HEK293T (cell line): ENCODE measurements at regions not wholly inside any gene's neighbourhood (a gene's known extent, or its start where the extent isn't known, plus 50 kb on each side); places are given as distances from the start of the nearest gene placed in this dataset.
"Not testable (repeated sequence)": the region's sequence is repeated elsewhere in the genome, so short reads cannot be mapped to it uniquely, and the experiment has no call there.

Experiments
- CTCF ChIA-PET: fragments of 350-600 bp; formaldehyde crosslinking; extraction: SDS; loops from one replicate; lab custom pipeline; 2021; ENCODE audit warnings: antibody characterized with exemption, inconsistent platforms; lab: Yijun Ruan, JAX
- POLR2A ChIA-PET: fragments of 350-600 bp; formaldehyde crosslinking; extraction: SDS; loops from one replicate; lab custom pipeline; 2020; ENCODE audit warnings: antibody characterized with exemption, inconsistent platforms; lab: Yijun Ruan, JAX
- DNase-seq: peaks from one replicate; pipeline ENCODE4 v3.0.0; 2012; ENCODE audit warnings: mixed read lengths; ENCODE audit errors: extremely low spot score
- ARNT ChIP-seq: fragments of 450-650 bp; IDR thresholded peaks from 2 replicates; pipeline ENCODE4 v1.6.1; 2017; ENCODE audit warnings: mild to moderate bottlenecking
- BHLHE40 ChIP-seq: fragments of 450-650 bp; IDR thresholded peaks from 2 replicates; pipeline ENCODE4 v1.6.1; 2016; ENCODE audit warnings: mild to moderate bottlenecking, moderate library complexity, borderline replicate concordance
- CTBP1 ChIP-seq: fragments of 450-650 bp; IDR thresholded peaks from 2 replicates; pipeline ENCODE4 v1.6.1; 2016; ENCODE audit warnings: borderline replicate concordance
- ELF4 ChIP-seq: fragments of 450-650 bp; IDR thresholded peaks from 2 replicates; pipeline ENCODE4 v1.6.1; 2017; ENCODE audit warnings: antibody characterized with exemption
- FOXA1 ChIP-seq: fragments of 450-650 bp; IDR thresholded peaks from 2 replicates; pipeline ENCODE4 v1.6.1; 2016; ENCODE audit warnings: mild to moderate bottlenecking
- FOXK2 ChIP-seq: fragments of 450-650 bp; IDR thresholded peaks from 2 replicates; pipeline ENCODE4 v1.6.1; 2016; ENCODE audit warnings: mild to moderate bottlenecking
- FOXM1 ChIP-seq: fragments of 450-650 bp; IDR thresholded peaks from 2 replicates; pipeline ENCODE4 v1.6.1; 2017; ENCODE audit warnings: mild to moderate bottlenecking, borderline replicate concordance
- HDGF ChIP-seq: fragments of 450-650 bp; IDR thresholded peaks from 2 replicates; pipeline ENCODE4 v1.6.1; 2017; ENCODE audit warnings: antibody characterized with exemption, borderline replicate concordance
- L3MBTL2 ChIP-seq: fragments of 450-650 bp; conservative IDR thresholded peaks from 2 replicates; pipeline ENCODE4 v1.6.1; 2016; ENCODE audit warnings: mild to moderate bottlenecking
- LEF1 ChIP-seq: fragments of 450-650 bp; IDR thresholded peaks from 2 replicates; pipeline ENCODE4 v1.6.1; 2017; ENCODE audit warnings: mild to moderate bottlenecking, borderline replicate concordance
- NFRKB ChIP-seq: fragments of 450-650 bp; IDR thresholded peaks from 2 replicates; pipeline ENCODE4 v1.6.1; 2016; ENCODE audit warnings: mild to moderate bottlenecking, moderate library complexity
- PKNOX1 ChIP-seq: fragments of 450-650 bp; IDR thresholded peaks from 2 replicates; pipeline ENCODE4 v1.6.1; 2016
- SP1 ChIP-seq: fragments of 450-650 bp; IDR thresholded peaks from 2 replicates; pipeline ENCODE4 v1.6.1; 2017
- SUZ12 ChIP-seq: fragments of 450-650 bp; IDR thresholded peaks from 2 replicates; pipeline ENCODE4 v1.6.1; 2016; ENCODE audit warnings: mild to moderate bottlenecking
- TARDBP ChIP-seq: fragments of 450-650 bp; IDR thresholded peaks from 2 replicates; pipeline ENCODE4 v1.6.1; 2016
- ZNF384 ChIP-seq: fragments of 450-650 bp; IDR thresholded peaks from 2 replicates; pipeline ENCODE4 v1.6.1; 2016

GRCh38 chr3:5606884-5607472 is 419.5 kb downstream of the EDEM1 start:
- no peak for TF ChIP-seq L3MBTL2
- no peak for DNase-seq
- ChIA-PET CTCF (no interaction called here), POLR2A (no interaction called here)

GRCh38 chr3:5607581-5607980 is 420.1 kb downstream of the EDEM1 start:
- no peak for DNase-seq
- POLR2A ChIA-PET: no interaction called here
- CTCF ChIA-PET: no interaction called here
- TF ChIP-seq PKNOX1 (no peak), ZNF384 (no peak), HDGF (no peak), TARDBP (no peak), FOXA1 (no peak), LEF1 (no peak)

- POLR2A ChIA-PET, DNase-seq, CTCF ChIA-PET: not testable (repeated sequence)
Observed at GRCh38 chr3:5608971-5609370, 421.5 kb downstream of the EDEM1 start.

- ChIA-PET POLR2A (no interaction called here), CTCF (no interaction called here)
- no peak for DNase-seq
- TF ChIP-seq FOXA1 (no peak), L3MBTL2 (no peak), SUZ12 (no peak)
Observed at GRCh38 chr3:5613599-5613998, 426.1 kb downstream of the EDEM1 start.

- no peak for DNase-seq
- TF ChIP-seq FOXM1: no peak
- TF ChIP-seq LEF1: no peak
- CTCF ChIA-PET: no interaction called here
- POLR2A ChIA-PET: no interaction called here
Observed at GRCh38 chr3:5616873-5617272, 429.4 kb downstream of the EDEM1 start.

GRCh38 chr3:5618170-5618569 is 430.7 kb downstream of the EDEM1 start:
- POLR2A ChIA-PET: no interaction called here
- TF ChIP-seq CTBP1 (no peak), FOXA1 (no peak), FOXM1 (no peak), NFRKB (no peak)
- CTCF ChIA-PET: interaction anchor here (0.6 kb wide), 1 partner anchor 497 kb away, joined by 3 read pairs; no protein-coding TSS in a partner anchor

GRCh38 chr3:5630406-5630805 is 442.9 kb downstream of the EDEM1 start:
- no peak for DNase-seq
- TF ChIP-seq FOXA1 (no peak), TARDBP (no peak), ELF4 (no peak), NFRKB (no peak), BHLHE40 (no peak), LEF1 (no peak), L3MBTL2 (no peak), SP1 (no peak), ZNF384 (no peak), FOXM1 (no peak), SUZ12 (no peak), FOXK2 (no peak), HDGF (no peak), ARNT (no peak), PKNOX1 (no peak), CTBP1 (no peak)
- POLR2A ChIA-PET: no interaction called here
- CTCF ChIA-PET: no interaction called here

More at GRCh38 chr3:5618170-5618569, 430.7 kb downstream of the EDEM1 start:
- DNase-seq: no peak

- DNase-seq: no peak
- ChIA-PET CTCF (no interaction called here), POLR2A (no interaction called here)
- TF ChIP-seq PKNOX1: no peak
- TF ChIP-seq SUZ12: no peak
- TF ChIP-seq NFRKB: no peak
- TF ChIP-seq HDGF: no peak
- no peak for TF ChIP-seq FOXA1
- no peak for TF ChIP-seq CTBP1
- no peak for TF ChIP-seq ZNF384
- no peak for TF ChIP-seq L3MBTL2
- TF ChIP-seq ELF4: no peak
- TF ChIP-seq SP1: no peak
- no peak for TF ChIP-seq FOXM1
- TF ChIP-seq TARDBP: no peak
- TF ChIP-seq BHLHE40: no peak
- no peak for TF ChIP-seq LEF1
- TF ChIP-seq ARNT: no peak
- TF ChIP-seq FOXK2: no peak
Observed at GRCh38 chr3:5633960-5634359, 446.5 kb downstream of the EDEM1 start.
